Lower leg skin (tissue), 3 donors: ENCODE measurements at regions not wholly inside any gene's neighbourhood (a gene's known extent, or its start where the extent isn't known, plus 50 kb on each side); places are given as distances from the start of the nearest gene placed in this dataset.

ENCODE experiments used
- CTCF ChIP-seq, 3 donors: fragments of 450-650 bp; IDR thresholded peaks; one replicate each; pipeline ENCODE4 v1.5.1; 2016; ENCODE audit warnings: antibody characterized with exemption in 3 of 3, mild to moderate bottlenecking in 3 of 3, moderate library complexity in 2 of 3
- POLR2A ChIP-seq, 2 donors: fragments of 450-650 bp; IDR thresholded peaks; one replicate each; pipeline ENCODE4 v1.6.1; 2016 to 2017; ENCODE audit warnings: antibody characterized with exemption in 2 of 2, mild to moderate bottlenecking in 1 of 2, moderate library complexity in 1 of 2

- TF ChIP-seq CTCF (IDR thresholded peaks at IDR 0.05) (no peak), POLR2A (IDR thresholded peaks at IDR 0.05) (no peak)
These were observed 53.7 kb upstream of the ANKH start for GRCh38 chr5:14925326-14925725.
